ENCODE measurements at regions not wholly inside any gene's neighbourhood (a gene's known extent, or its start where the extent isn't known, plus 50 kb on each side); places are given as distances from the start of the nearest gene placed in this dataset.

DNA sequence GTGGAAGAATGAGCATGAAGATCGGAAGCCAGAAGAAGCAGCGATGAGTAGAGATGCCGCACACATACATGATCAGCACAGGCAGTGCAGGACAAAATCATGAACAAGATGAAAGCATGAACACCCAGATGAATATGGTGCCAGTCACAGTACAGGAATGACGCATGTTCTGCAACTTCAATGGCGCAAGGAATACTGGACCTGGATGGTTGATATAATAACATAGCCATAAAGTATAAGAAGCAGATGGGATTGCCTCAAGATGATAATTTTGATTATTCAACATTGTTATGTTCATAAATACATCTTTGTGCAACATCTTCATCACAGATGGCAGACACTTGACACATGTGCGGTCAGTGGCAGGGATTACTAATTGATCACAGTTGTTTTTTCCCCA, 59.7 kb upstream of the SLCO3A1 start:
- TF ChIP-seq POLR2AphosphoS5 (IDR thresholded peaks at IDR 0.05), result no peak
- TF ChIP-seq EP300 (IDR thresholded peaks at IDR 0.05), result no peak
- no peak for TF ChIP-seq CTCF (IDR thresholded peaks at IDR 0.05)
- TF ChIP-seq POLR2A (IDR thresholded peaks at IDR 0.05), result no peak
- Histone ChIP-seq H3K27me3 (no peaks in the 10 kb centered on the region), H3K4me3 (no peak overlapping the region), H3K9me3 (no peaks in the 10 kb centered on the region), H3K27ac (no peak overlapping the region), H3K36me3 (no peaks in the 10 kb centered on the region), H3K4me1 (no peaks in the 10 kb centered on the region)
- WGBS, 2 donors (ENCODE audit: low coverage in 1 of 2), result 94 to 96% methylated on average over 6 of the region's 6 CpGs
- ATAC-seq, result no peak

DNA sequence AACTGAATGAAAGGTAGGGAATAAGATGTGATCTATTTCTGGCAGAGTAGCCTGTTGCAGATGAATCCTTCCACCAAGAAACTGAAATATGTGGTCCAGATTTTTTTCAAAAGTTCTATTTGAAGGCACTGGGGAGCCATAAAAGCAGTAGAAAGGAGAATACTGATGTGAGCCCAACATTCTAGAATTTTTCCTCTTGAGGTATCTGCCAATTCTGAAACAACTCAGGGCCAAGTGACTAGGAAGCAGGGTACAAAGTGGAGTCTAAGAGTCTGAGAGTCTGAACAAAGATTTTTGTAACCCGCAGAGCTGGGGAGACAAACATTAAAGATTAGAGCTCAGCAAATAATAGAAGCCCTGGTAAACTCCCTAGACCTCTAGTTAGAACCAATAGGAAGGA, 58.3 kb upstream of the SLCO3A1 start:
- WGBS, 2 donors (ENCODE audit: low coverage in 1 of 2), result 64 to 71% methylated on average over 1 of the region's 1 CpG
- Histone ChIP-seq H3K4me3 (no peak overlapping the region), H3K4me1 (no peaks in the 10 kb centered on the region), H3K27me3 (no peaks in the 10 kb centered on the region), H3K9me3 (no peaks in the 10 kb centered on the region), H3K27ac (no peak overlapping the region), H3K36me3 (no peaks in the 10 kb centered on the region)
- no peak for ATAC-seq
- TF ChIP-seq EP300 (IDR thresholded peaks at IDR 0.05) (no peak), POLR2A (IDR thresholded peaks at IDR 0.05) (no peak), CTCF (IDR thresholded peaks at IDR 0.05) (no peak), POLR2AphosphoS5 (IDR thresholded peaks at IDR 0.05) (no peak)

DNA sequence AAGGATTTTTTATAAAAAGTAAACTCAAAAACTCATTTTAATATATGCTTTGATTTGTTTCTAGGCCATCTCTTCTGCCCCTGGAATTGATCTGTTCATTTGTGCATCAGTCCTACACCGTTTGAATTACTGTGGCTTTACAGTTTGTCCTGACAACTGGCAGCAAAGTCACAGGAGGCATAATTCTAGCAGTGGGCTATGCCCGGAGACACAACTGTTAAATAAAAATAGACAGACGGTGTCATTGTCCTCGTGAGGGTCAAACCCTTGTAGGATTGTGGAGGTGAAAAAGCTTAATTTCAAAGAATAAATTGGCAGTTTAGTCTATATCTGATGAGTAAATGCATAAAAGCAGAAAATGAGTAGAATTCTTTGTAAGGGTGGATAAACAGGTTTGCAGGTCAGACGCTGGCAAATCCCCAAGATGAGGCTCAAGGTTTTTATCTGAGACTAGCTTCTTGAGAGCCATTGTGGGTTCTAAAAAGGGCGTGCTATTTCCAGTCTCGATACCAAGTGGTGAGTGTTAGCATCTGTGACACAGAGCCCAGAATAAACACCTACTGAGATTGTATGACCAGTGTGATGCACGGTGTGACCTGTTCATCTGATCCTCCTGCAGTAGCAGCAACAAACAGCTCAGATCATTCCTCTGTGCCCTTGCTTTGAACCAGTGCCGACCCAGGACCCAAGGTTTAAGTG, 51.5 kb upstream of the SLCO3A1 start:
- 66 to 69% methylated on average over 7 to 9 of the region's 9 CpGs for WGBS, 2 donors (ENCODE audit: low coverage in 1 of 2)
- Histone ChIP-seq H3K4me3 (no peak overlapping the region), H3K4me1 (no peaks in the 10 kb centered on the region), H3K9me3 (no peaks in the 10 kb centered on the region), H3K36me3 (no peaks in the 10 kb centered on the region), H3K27ac (no peak overlapping the region), H3K27me3 (peaks cover 4% of the 10 kb centered on the region)
- no peak for ATAC-seq
- TF ChIP-seq POLR2A (IDR thresholded peaks at IDR 0.05) (no peak), EP300 (IDR thresholded peaks at IDR 0.05) (no peak), POLR2AphosphoS5 (IDR thresholded peaks at IDR 0.05) (no peak), CTCF (IDR thresholded peaks at IDR 0.05) (no peak)

GRCh38 chr15:91803260-91803659, 50.2 kb upstream of the SLCO3A1 start:
- Histone ChIP-seq H3K36me3 (no peaks in the 10 kb centered on the region), H3K27ac (no peak overlapping the region), H3K4me1 (no peaks in the 10 kb centered on the region), H3K27me3 (peaks cover 4% of the 10 kb centered on the region), H3K9me3 (no peaks in the 10 kb centered on the region), H3K4me3 (no peak overlapping the region)
- 81 to 90% methylated on average over 4 of the region's 6 CpGs for WGBS, 2 donors (ENCODE audit: low coverage in 1 of 2)
- ATAC-seq, result no peak
- no peak for TF ChIP-seq EP300 (IDR thresholded peaks at IDR 0.05)
- TF ChIP-seq CTCF (IDR thresholded peaks at IDR 0.05), result no peak
- no peak for TF ChIP-seq POLR2AphosphoS5 (IDR thresholded peaks at IDR 0.05)
- TF ChIP-seq POLR2A (IDR thresholded peaks at IDR 0.05), result no peak

Small RNAs in the stretch of these regions (small RNA-seq; reads per million reads assigned to genes)
- 0 reads per million in 4 donors for gene AC107958.1

Data from gastroesophageal sphincter (tissue), 4 donors.